Endothelial cell of umbilical vein (primary cell): ENCODE measurements at regions not wholly inside any gene's neighbourhood (a gene's known extent, or its start where the extent isn't known, plus 50 kb on each side); places are given as distances from the start of the nearest gene placed in this dataset.

Experiments used
- BruUV-seq: library from RNA; stranded (reverse); fragments of 400-500 nt; replicated peaks from 2 replicates; lab custom pipeline; 2021; lab: Mats Ljungman, UMichigan
- CTCF ChIA-PET: fragments of 300-600, 350-600 bp; sonication (Branson Sonifier 250); formaldehyde crosslinking; loops from one replicate; lab custom pipeline; 2021; ENCODE audit warnings: antibody characterized with exemption, inconsistent platforms; lab: Charles Lee
- POLR2A ChIA-PET: fragments of 300-600, 350-600 bp; sonication (Branson Sonifier 250); formaldehyde crosslinking; loops from one replicate; lab custom pipeline; 2021; ENCODE audit warnings: antibody characterized with exemption, inconsistent platforms; lab: Charles Lee
- DNase-seq: peaks from one replicate; pipeline ENCODE4 v3.0.0-alpha.2; 2011; ENCODE audit warnings: low read depth, low spot score
- FAIRE-seq: peaks from 2 replicates; lab custom pipeline; 2011; peaks lifted over from hg19 to GRCh38; lab: Jason Lieb, UNC
- H2AFZ ChIP-seq: 2 replicates; pipeline ENCODE4 v1.6.0; 2012; ENCODE audit warnings: low read depth, low read length, control low read depth, inconsistent platforms
- H3K27ac ChIP-seq: 2 replicates; pipeline ENCODE4 v1.5.1; 2011; ENCODE audit warnings: low read depth, mild to moderate bottlenecking, control low read depth, low read length, moderate library complexity; ENCODE audit not compliant: insufficient read depth
- H3K27me3 ChIP-seq, 2 experiments: 2 replicates each; pipeline versions ENCODE4 v1.6.0 to v1.6.1; 2011; ENCODE audit warnings: low read length in 2 of 2, mixed read lengths in 1 of 2; ENCODE audit not compliant: control insufficient read depth in 2 of 2, insufficient read depth in 2 of 2
- H3K36me3 ChIP-seq, 2 experiments: 2 replicates in 1 of 2; 3 replicates in 1 of 2; pipeline ENCODE4 v1.5.1; 2011; ENCODE audit warnings: low read length in 2 of 2, mild to moderate bottlenecking in 1 of 2, moderate library complexity in 1 of 2; ENCODE audit not compliant: control insufficient read depth in 2 of 2, insufficient read depth in 2 of 2; ENCODE audit errors: extremely low read depth in 1 of 2
- H3K4me1 ChIP-seq: 3 replicates; pipeline ENCODE4 v1.5.1; 2011; ENCODE audit warnings: mild to moderate bottlenecking, low read length; ENCODE audit not compliant: control insufficient read depth, insufficient read depth; ENCODE audit errors: extremely low read depth
- H3K4me2 ChIP-seq: 2 replicates; pipeline ENCODE4 v1.6.1; 2011; ENCODE audit warnings: low read length, control low read depth, mixed read lengths; ENCODE audit not compliant: insufficient read depth
- H3K4me3 ChIP-seq, 3 experiments: fragments of 200-600 bp in 1 of 3; sonication (generic), shearing (Covaris generic) in 1 of 3; replicated peaks in 1 of 3; 2 replicates each; pipeline ENCODE4 v1.5.1; 2011 to 2016; ENCODE audit warnings: control low read depth in 3 of 3, low read length in 3 of 3, mild to moderate bottlenecking in 2 of 3, inconsistent platforms in 1 of 3, low read depth in 1 of 3, moderate library complexity in 1 of 3; ENCODE audit not compliant: insufficient read depth in 1 of 3
- H3K79me2 ChIP-seq: 2 replicates; pipeline ENCODE4 v1.6.0; 2012; ENCODE audit warnings: low read length, inconsistent platforms; ENCODE audit not compliant: control insufficient read depth, insufficient read depth
- H3K9ac ChIP-seq: replicated peaks from 2 replicates; pipeline ENCODE3; 2011; ENCODE audit warnings: low read length, control low read depth; ENCODE audit not compliant: insufficient read depth; ENCODE audit errors: extremely low read depth
- H3K9me1 ChIP-seq: replicated peaks from 3 replicates; pipeline ENCODE4 v1.6.0; 2011; ENCODE audit warnings: mild to moderate bottlenecking, low read length; ENCODE audit not compliant: control insufficient read depth, insufficient read depth; ENCODE audit errors: extremely low read depth
- H3K9me3 ChIP-seq: replicated peaks from 2 replicates; pipeline ENCODE4 v1.5.1; 2012; ENCODE audit warnings: low read length, inconsistent platforms; ENCODE audit not compliant: control insufficient read depth, insufficient read depth
- H4K20me1 ChIP-seq: replicated peaks from 2 replicates; pipeline ENCODE3; 2011; ENCODE audit warnings: mild to moderate bottlenecking, low read length; ENCODE audit not compliant: control insufficient read depth, insufficient read depth; ENCODE audit errors: extremely low read depth
- CTCF ChIP-seq, 2 donors: IDR thresholded peaks; 1 replicate in 1 of 2; 2 replicates in 1 of 2; pipeline ENCODE4 v1.5.1; 2011; ENCODE audit warnings: low read length in 2 of 2, mild to moderate bottlenecking in 2 of 2, moderate library complexity in 2 of 2, control low read depth in 1 of 2, inconsistent platforms in 1 of 2, low read depth in 1 of 2; ENCODE audit not compliant: insufficient read depth in 1 of 2; ENCODE audit errors: extremely low read depth in 1 of 2
- FOS ChIP-seq: IDR thresholded peaks from 2 replicates; pipeline ENCODE4 v1.6.1; 2011; ENCODE audit warnings: mild to moderate bottlenecking, low read length, moderate library complexity, borderline replicate concordance; ENCODE audit not compliant: insufficient read depth
- GATA2 ChIP-seq: IDR thresholded peaks from 2 replicates; pipeline ENCODE4 v1.7.0; 2011; ENCODE audit warnings: low read depth, mild to moderate bottlenecking, moderate library complexity, mixed read lengths, low read length; ENCODE audit not compliant: insufficient read length, insufficient read depth
- JUN ChIP-seq: IDR thresholded peaks from 2 replicates; pipeline ENCODE4 v1.6.1; 2011; ENCODE audit warnings: borderline replicate concordance, low read depth; ENCODE audit not compliant: insufficient read length, insufficient read depth
- MAX ChIP-seq: IDR thresholded peaks from 2 replicates; pipeline ENCODE4 v1.6.1; 2011; ENCODE audit not compliant: insufficient read depth, insufficient read length
- POLR2AphosphoS5 ChIP-seq: IDR thresholded peaks from 2 replicates; pipeline ENCODE4 v1.6.1; 2012; ENCODE audit warnings: low read depth, mild to moderate bottlenecking, control low read depth, low read length, moderate library complexity; ENCODE audit not compliant: insufficient read depth
- dilution Hi-C: fragments of 300-500 bp; cut with MboI; formaldehyde crosslinking; loops from one replicate; pipeline ENCODE4 v1.15.0; 2019; ENCODE audit warnings: low sequenced_read_pairs; ENCODE audit not compliant: extremely low pct_ligation_motif_present
- intact Hi-C: fragments of 100-400 bp; cut with micrococcal nuclease; formaldehyde crosslinking; loops from one replicate; pipeline ENCODE4 v1.10.0; 2022

- Histone ChIP-seq H3K36me3 (no peaks in the 10 kb centered on the region), H3K9me3 (no peaks in the 10 kb centered on the region), H3K4me2 (no peak overlapping the region), H3K79me2 (no peaks in the 10 kb centered on the region), H3K9ac (no peak overlapping the region), H2AFZ (no peak overlapping the region), H3K4me3 (no peak overlapping the region), H3K4me1 (no peaks in the 10 kb centered on the region), H3K27me3 (no peaks in the 10 kb centered on the region), H4K20me1 (no peaks in the 10 kb centered on the region), H3K27ac (no peak overlapping the region), H3K9me1 (no peaks in the 10 kb centered on the region)
- DNase-seq (no peak), FAIRE-seq (no peak)
- TF ChIP-seq POLR2AphosphoS5, result no peak
- no peak for TF ChIP-seq CTCF (IDR thresholded peaks at IDR 0.05; ENCODE audit: extremely low read depth in 1 of 2, insufficient read depth in 1 of 2, low read depth in 1 of 2, low read length in 2 of 2)
- TF ChIP-seq GATA2, result no peak
- TF ChIP-seq FOS, result no peak
- TF ChIP-seq MAX, result no peak
- TF ChIP-seq JUN, result no peak
- dilution Hi-C loops (no loop called here), intact Hi-C loops (no loop called here)
- ChIA-PET CTCF (interaction anchor here (1.1 kb wide), 1 partner anchor 655 kb away, joined by 3 read pairs; no protein-coding TSS in a partner anchor), POLR2A (no interaction called here)
- no TSS peak for BruUV-seq
Measured at GRCh38 chr5:99715921-99716320, 787.1 kb upstream of the CHD1 start.
